Vagina (tissue), 2 donors: ENCODE measurements at regions not wholly inside any gene's neighbourhood (a gene's known extent, or its start where the extent isn't known, plus 50 kb on each side); places are given as distances from the start of the nearest gene placed in this dataset.
A peak's percentile ranks its signal among the peaks of the same experiment; 100 is the strongest.

ENCODE experiments used
- DNase-seq, 2 donors: peaks; one replicate each; pipeline ENCODE4 v3.0.0-alpha.2; 2017; ENCODE audit errors: extremely low spot score in 2 of 2
- H3K27ac ChIP-seq: fragments of 200-600 bp; sonication (generic); one replicate; pipeline ENCODE4 v1.5.1; 2019
- H3K27me3 ChIP-seq: fragments of 200-600 bp; sonication (generic); one replicate; pipeline ENCODE4 v1.5.1; 2019
- H3K36me3 ChIP-seq, 2 donors: fragments of 200-600 bp; sonication (generic); one replicate each; pipeline ENCODE4 v1.5.1; 2017 to 2019
- H3K4me1 ChIP-seq: fragments of 200-600 bp; sonication (generic); one replicate; pipeline ENCODE4 v1.5.1; 2019
- H3K4me3 ChIP-seq, 2 donors: fragments of 200-600 bp; sonication (generic); 1 replicate in 1 of 2; 2 replicates in 1 of 2; pipeline ENCODE4 v1.5.1; 2016 to 2019
- H3K9me3 ChIP-seq: fragments of 200-600 bp; sonication (generic); one replicate; pipeline ENCODE4 v1.5.1; 2019
- CTCF ChIP-seq, 3 experiments: fragments of 450-650 bp in 2 of 3; fragments of 200-600 bp in 1 of 3; sonication (generic) in 1 of 3; IDR thresholded peaks; one replicate each; pipeline ENCODE4 v1.5.1; 2017 to 2019; ENCODE audit warnings: antibody characterized with exemption in 3 of 3, mild to moderate bottlenecking in 2 of 3, moderate library complexity in 2 of 3
- POLR2A ChIP-seq, 2 donors: fragments of 450-650 bp; IDR thresholded peaks; one replicate each; pipeline ENCODE4 v1.6.1; 2017; ENCODE audit warnings: antibody characterized with exemption in 2 of 2, mild to moderate bottlenecking in 2 of 2, moderate library complexity in 2 of 2
- POLR2AphosphoS5 ChIP-seq, 2 donors: sonication (generic); formaldehyde crosslinking; IDR thresholded peaks; one replicate each; pipeline ENCODE4 v1.9.0; 2017; ENCODE audit warnings: antibody characterized with exemption in 2 of 2, mild to moderate bottlenecking in 2 of 2, low read depth in 1 of 2; ENCODE audit not compliant: insufficient read depth in 1 of 2
- intact Hi-C: fragments of 100-400 bp; cut with DNase I; formaldehyde crosslinking; loops from one replicate; pipeline ENCODE4 v1.15.1; 2023

GRCh38 chr2:204138206-204138605 is 201.6 kb downstream of the ICOS start:
- TF ChIP-seq POLR2A (IDR thresholded peaks at IDR 0.05) (no peak), CTCF (IDR thresholded peaks at IDR 0.05) (no peak)
- intact Hi-C loops, result no loop called here
- no peak for DNase-seq

GRCh38 chr2:204140246-204140645 is 203.7 kb downstream of the ICOS start:
- Histone ChIP-seq H3K4me1 (no peaks in the 10 kb centered on the region), H3K4me3 (no peak overlapping the region), H3K27ac (no peak overlapping the region), H3K36me3 (no peaks in the 10 kb centered on the region), H3K9me3 (no peaks in the 10 kb centered on the region), H3K27me3 (no peaks in the 10 kb centered on the region)
- intact Hi-C loops, result no loop called here
- DNase-seq, result no peak
- no peak for TF ChIP-seq POLR2AphosphoS5 (IDR thresholded peaks at IDR 0.05; ENCODE audit: insufficient read depth in 1 of 2, low read depth in 1 of 2)
- no peak for TF ChIP-seq CTCF (IDR thresholded peaks at IDR 0.05)
- no peak for TF ChIP-seq POLR2A (IDR thresholded peaks at IDR 0.05)

More at GRCh38 chr2:204138206-204138605, 201.6 kb downstream of the ICOS start:
- Histone ChIP-seq H3K27me3 (no peaks in the 10 kb centered on the region), H3K9me3 (no peaks in the 10 kb centered on the region), H3K4me3 (no peak overlapping the region), H3K36me3 (no peaks in the 10 kb centered on the region), H3K4me1 (no peaks in the 10 kb centered on the region), H3K27ac (no peak overlapping the region)

GRCh38 chr2:204143216-204144014 is 206.9 kb downstream of the ICOS start:
- Histone ChIP-seq H3K4me1 (no peaks in the 10 kb centered on the region), H3K4me3 (no peak overlapping the region), H3K9me3 (no peaks in the 10 kb centered on the region), H3K27ac (no peak overlapping the region), H3K27me3 (no peaks in the 10 kb centered on the region), H3K36me3 (no peaks in the 10 kb centered on the region)
- TF ChIP-seq POLR2AphosphoS5 (IDR thresholded peaks at IDR 0.05; ENCODE audit: insufficient read depth in 1 of 2, low read depth in 1 of 2), result no peak
- no peak for TF ChIP-seq CTCF (IDR thresholded peaks at IDR 0.05)
- TF ChIP-seq POLR2A (IDR thresholded peaks at IDR 0.05), result no peak
- DNase-seq, result no peak
- intact Hi-C loops, result no loop called here

GRCh38 chr2:204144492-204144891 is 207.9 kb downstream of the ICOS start:
- H3K27me3 ChIP-seq, result no peaks in the 10 kb centered on the region
- H3K27ac ChIP-seq, result no peak overlapping the region
- no peak overlapping the region for H3K4me3 ChIP-seq
- no peak for DNase-seq
- TF ChIP-seq POLR2A (IDR thresholded peaks at IDR 0.05) (no peak), POLR2AphosphoS5 (IDR thresholded peaks at IDR 0.05; ENCODE audit: insufficient read depth in 1 of 2, low read depth in 1 of 2) (no peak), CTCF (IDR thresholded peaks at IDR 0.05) (no peak)
- H3K4me1 ChIP-seq, result no peaks in the 10 kb centered on the region
- H3K36me3 ChIP-seq, result no peaks in the 10 kb centered on the region
- intact Hi-C loops, result no loop called here
- no peaks in the 10 kb centered on the region for H3K9me3 ChIP-seq

- intact Hi-C loops, result no loop called here
- no peak for TF ChIP-seq POLR2AphosphoS5 (IDR thresholded peaks at IDR 0.05; ENCODE audit: insufficient read depth in 1 of 2, low read depth in 1 of 2)
- TF ChIP-seq POLR2A (IDR thresholded peaks at IDR 0.05), result no peak
- TF ChIP-seq CTCF (IDR thresholded peaks at IDR 0.05), result peak; percentile 70 to 91 (median 84)
- H3K27ac ChIP-seq, result no peak overlapping the region
Observed at GRCh38 chr2:204145263-204145751, 208.7 kb downstream of the ICOS start.

More at GRCh38 chr2:204145263-204145751, 208.7 kb downstream of the ICOS start:
- Histone ChIP-seq H3K27me3 (no peaks in the 10 kb centered on the region), H3K36me3 (no peaks in the 10 kb centered on the region), H3K4me1 (no peaks in the 10 kb centered on the region), H3K9me3 (no peaks in the 10 kb centered on the region), H3K4me3 (peak overlapping the region; percentile 31 to 40)
- no peak for DNase-seq
